IPS DF 19.7 (cell line): ENCODE measurements at regions not wholly inside any gene's neighbourhood (a gene's known extent, or its start where the extent isn't known, plus 50 kb on each side); places are given as distances from the start of the nearest gene placed in this dataset.
A peak's percentile ranks its signal among the peaks of the same experiment; 100 is the strongest.
"Not testable (repeated sequence)": the region's sequence is repeated elsewhere in the genome, so short reads cannot be mapped to it uniquely, and the experiment has no call there.

ENCODE experiments used
- DNase-seq: peaks from one replicate; pipeline ENCODE4 v3.0.0-alpha.2; 2013; ENCODE audit warnings: low read depth, low spot score

- DNase-seq: not testable (repeated sequence)
Observed at GRCh38 chrX:107296184-107296583, 89.8 kb downstream of the DNAAF6 start.

GRCh38 chrX:107298276-107298675 is 91.9 kb downstream of the DNAAF6 start:
- DNase-seq: peak; percentile 3

- no peak for DNase-seq
Observed at GRCh38 chrX:107301253-107301652, 94.8 kb downstream of the DNAAF6 start.

GRCh38 chrX:107304141-107304540 is 97.7 kb downstream of the DNAAF6 start:
- no peak for DNase-seq

- DNase-seq: no peak
Observed at GRCh38 chrX:107323786-107324492, 117.5 kb downstream of the DNAAF6 start.

- DNase-seq: peak; percentile 63
Observed at GRCh38 chrX:107324493-107325310, 118.3 kb downstream of the DNAAF6 start.

GRCh38 chrX:107325467-107325866 is 119.1 kb downstream of the DNAAF6 start:
- DNase-seq: no peak

- no peak for DNase-seq
Observed at GRCh38 chrX:107348051-107348450, 101.4 kb upstream of the FRMPD3 start.

- DNase-seq: no peak
Observed at GRCh38 chrX:107348990-107349389, 100.5 kb upstream of the FRMPD3 start.

GRCh38 chrX:107355533-107355932 is 93.9 kb upstream of the FRMPD3 start:
- DNase-seq: peak; percentile 54

- no peak for DNase-seq
Observed at GRCh38 chrX:107360788-107361360, 88.6 kb upstream of the FRMPD3 start.

- DNase-seq: not testable (repeated sequence)
Observed at GRCh38 chrX:107370185-107370584, 79.3 kb upstream of the FRMPD3 start.

- peak; percentile 30 for DNase-seq
Observed at GRCh38 chrX:107374132-107374531, 75.3 kb upstream of the FRMPD3 start.

GRCh38 chrX:107374831-107375230 is 74.6 kb upstream of the FRMPD3 start:
- no peak for DNase-seq

GRCh38 chrX:107376186-107376585 is 73.3 kb upstream of the FRMPD3 start:
- DNase-seq: not testable (repeated sequence)

GRCh38 chrX:107384397-107385105 is 64.9 kb upstream of the FRMPD3 start:
- no peak for DNase-seq

- no peak for DNase-seq
Observed at GRCh38 chrX:107389726-107390125, 59.7 kb upstream of the FRMPD3 start.

- DNase-seq: not testable (repeated sequence)
Observed at GRCh38 chrX:107393656-107394055, 55.8 kb upstream of the FRMPD3 start.

GRCh38 chrX:107396235-107396634 is 53.2 kb upstream of the FRMPD3 start:
- DNase-seq: no peak

GRCh38 chrX:107396783-107397182 is 52.7 kb upstream of the FRMPD3 start:
- no peak for DNase-seq

- DNase-seq: no peak
Observed at GRCh38 chrX:107398115-107398514, 51.3 kb upstream of the FRMPD3 start.
